RPMI7951 (cell line): ENCODE measurements at regions not wholly inside any gene's neighbourhood (a gene's known extent, or its start where the extent isn't known, plus 50 kb on each side); places are given as distances from the start of the nearest gene placed in this dataset.

ENCODE experiments used
- DNase-seq: peaks from one replicate; pipeline ENCODE4 v3.0.0-alpha.2; 2012; ENCODE audit warnings: low read depth

- no peak for DNase-seq
Observed at GRCh38 chr7:47221826-47222225, 360.1 kb downstream of the TNS3 start.

GRCh38 chr7:47218378-47219176 is 363.3 kb downstream of the TNS3 start:
- DNase-seq = peak; percentile 89

GRCh38 chr7:47217570-47218360 is 364.1 kb downstream of the TNS3 start:
- no peak for DNase-seq

GRCh38 chr7:47217086-47217485 is 364.8 kb downstream of the TNS3 start:
- DNase-seq = no peak

GRCh38 chr7:47216439-47216838 is 365.5 kb downstream of the TNS3 start:
- no peak for DNase-seq

- no peak for DNase-seq
Observed at GRCh38 chr7:47215640-47216039, 366.3 kb downstream of the TNS3 start.

- no peak for DNase-seq
Observed at GRCh38 chr7:47215049-47215448, 366.9 kb downstream of the TNS3 start.

- no peak for DNase-seq
Observed at GRCh38 chr7:47213276-47213675, 368.6 kb downstream of the TNS3 start.

GRCh38 chr7:47211519-47211973 is 370.4 kb downstream of the TNS3 start:
- DNase-seq = peak; percentile 22

GRCh38 chr7:47210281-47210854 is 371.5 kb downstream of the TNS3 start:
- no peak for DNase-seq

- DNase-seq = no peak
Observed at GRCh38 chr7:47207956-47208355, 374.0 kb downstream of the TNS3 start.

GRCh38 chr7:47204709-47205108 is 377.2 kb downstream of the TNS3 start:
- DNase-seq = no peak

- DNase-seq = no peak
Observed at GRCh38 chr7:47202146-47202783, 379.6 kb downstream of the TNS3 start.

GRCh38 chr7:47198159-47198558 is 383.8 kb downstream of the TNS3 start:
- DNase-seq = no peak

GRCh38 chr7:47197486-47197885 is 384.4 kb downstream of the TNS3 start:
- no peak for DNase-seq

GRCh38 chr7:47196737-47197136 is 385.2 kb downstream of the TNS3 start:
- no peak for DNase-seq

GRCh38 chr7:47196106-47196645 is 385.7 kb downstream of the TNS3 start:
- DNase-seq = no peak

- DNase-seq = peak; percentile 23
Observed at GRCh38 chr7:47195641-47196040, 386.3 kb downstream of the TNS3 start.

- no peak for DNase-seq
Observed at GRCh38 chr7:47194516-47195057, 387.3 kb downstream of the TNS3 start.

- no peak for DNase-seq
Observed at GRCh38 chr7:47192978-47193377, 388.9 kb downstream of the TNS3 start.

GRCh38 chr7:47191876-47192291 is 390.0 kb downstream of the TNS3 start:
- no peak for DNase-seq

- DNase-seq = no peak
Observed at GRCh38 chr7:47191316-47191715, 390.6 kb downstream of the TNS3 start.
